Natural killer cell (primary cell): ENCODE measurements at regions not wholly inside any gene's neighbourhood (a gene's known extent, or its start where the extent isn't known, plus 50 kb on each side); places are given as distances from the start of the nearest gene placed in this dataset.
"Not testable (repeated sequence)": the region's sequence is repeated elsewhere in the genome, so short reads cannot be mapped to it uniquely, and the experiment has no call there.

Experiments
- ATAC-seq, 3 donors: fragments of 150-1000 bp in 2 of 3; fragments of 200-7000 bp in 1 of 3; cut with Tn5 transposase; 1 replicate in 1 of 3; 2 replicates in 2 of 3; pipeline ENCODE4 v1.10.0; 2021; ENCODE audit warnings: mild to moderate bottlenecking in 2 of 3, moderate library complexity in 2 of 3
- DNase-seq, 2 donors: peaks; one replicate each; pipeline versions ENCODE4 v3.0.0 to v3.0.0-alpha.2; 2013 to 2021; ENCODE audit warnings: mixed read lengths in 1 of 2
- H3K27ac ChIP-seq: one replicate; pipeline ENCODE4 v1.5.1; 2013; ENCODE audit warnings: mild to moderate bottlenecking, low read length
- H3K27me3 ChIP-seq: one replicate; pipeline ENCODE4 v1.6.1; 2013; ENCODE audit warnings: low read length; ENCODE audit not compliant: control insufficient read depth, insufficient read depth
- H3K36me3 ChIP-seq: one replicate; pipeline ENCODE4 v1.6.1; 2013; ENCODE audit warnings: low read length; ENCODE audit not compliant: control insufficient read depth, insufficient read depth
- H3K4me1 ChIP-seq: one replicate; pipeline ENCODE4 v1.6.1; 2013; ENCODE audit warnings: low read length; ENCODE audit not compliant: control insufficient read depth, insufficient read depth
- H3K4me3 ChIP-seq: one replicate; pipeline ENCODE4 v1.5.1; 2013; ENCODE audit warnings: low read length
- H3K9me3 ChIP-seq: one replicate; pipeline ENCODE4 v1.6.1; 2013; ENCODE audit warnings: low read length; ENCODE audit not compliant: control insufficient read depth, insufficient read depth
- H3K27ac Mint-ChIP-seq, 2 donors: one replicate each; pipeline ENCODE4 v1.8.0; 2022; ENCODE audit warnings: mild to moderate bottlenecking in 2 of 2, mixed read lengths in 2 of 2, moderate library complexity in 1 of 2
- H3K27me3 Mint-ChIP-seq, 2 donors: one replicate each; pipeline ENCODE4 v1.8.0; 2022; ENCODE audit warnings: low read depth in 2 of 2, mixed read lengths in 2 of 2
- H3K36me3 Mint-ChIP-seq: one replicate; pipeline ENCODE4 v1.8.0; 2022; ENCODE audit warnings: mixed read lengths
- H3K4me1 Mint-ChIP-seq, 2 donors: one replicate each; pipeline ENCODE4 v1.8.0; 2022; ENCODE audit warnings: mixed read lengths in 2 of 2
- H3K4me3 Mint-ChIP-seq: one replicate; pipeline ENCODE4 v1.8.0; 2022; ENCODE audit warnings: mild to moderate bottlenecking, moderate library complexity, mixed read lengths
- H3K9me3 Mint-ChIP-seq, 2 donors: one replicate each; pipeline ENCODE4 v1.8.0; 2022; ENCODE audit warnings: mixed read lengths in 2 of 2
- WGBS: methylation state at CpG from one replicate; pipeline ENCODE4 v1.1.7; 2013; ENCODE audit warnings: missing lambda C conversion rate; ENCODE audit not compliant: insufficient coverage; 5-methylcytosine and 5-hydroxymethylcytosine counted together
- intact Hi-C: fragments of 100-400 bp; cut with micrococcal nuclease; formaldehyde crosslinking; loops from one replicate; pipeline ENCODE4 v1.14.2; 2022
- TF ChIP-seq, protein P1 (sequence below): fragments of 200-600 bp; IDR thresholded peaks from one replicate; pipeline ENCODE4 v1.8.0; 2022; ENCODE audit warnings: antibody characterized with exemption

DNA sequence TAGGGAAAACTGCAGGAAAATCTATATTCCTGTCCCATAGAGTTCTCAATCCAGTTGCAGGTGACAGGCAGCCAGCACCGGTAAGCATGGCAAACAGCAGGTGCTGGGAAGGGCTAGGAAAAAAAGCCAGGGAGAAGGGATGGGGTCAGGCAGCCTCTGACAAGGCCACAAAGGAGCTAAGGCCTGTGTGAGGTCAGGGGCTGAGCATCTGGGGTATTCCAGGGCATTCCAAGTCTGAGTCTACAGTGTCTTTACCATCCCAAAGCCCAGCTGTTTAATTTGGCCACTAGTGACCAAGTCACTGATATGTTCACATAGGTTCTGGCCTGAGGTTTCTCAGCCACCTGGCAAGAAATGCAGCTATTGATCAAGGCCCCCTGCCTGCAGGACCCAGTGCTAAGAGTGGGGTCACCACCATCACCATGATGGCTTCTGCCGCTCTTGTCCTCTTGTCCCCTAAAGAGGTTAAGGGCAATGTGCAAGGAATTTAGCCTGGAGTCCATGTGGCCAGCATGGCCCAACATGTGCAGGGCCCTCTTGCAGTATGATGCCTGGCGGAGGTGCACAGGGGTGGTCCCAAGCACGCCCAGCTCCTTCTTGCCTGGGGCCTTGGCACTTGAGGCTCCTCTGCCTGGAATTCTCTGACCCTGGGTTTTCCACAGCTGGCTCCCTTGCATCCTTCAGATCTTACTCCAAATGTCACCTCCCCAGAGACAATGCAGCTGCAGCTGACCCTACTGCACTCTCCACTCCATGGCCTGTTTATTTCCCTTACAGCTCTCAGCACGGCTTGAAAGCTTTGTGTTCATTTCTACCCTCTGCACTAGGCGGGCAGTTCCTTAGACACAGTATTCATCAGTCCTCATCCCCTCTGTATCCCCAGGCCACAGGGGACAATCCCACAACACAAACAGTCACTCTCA lies 213.1 kb downstream of the MSX2 start:
- no peak overlapping the region for H3K27ac Mint-ChIP-seq
- H3K36me3 ChIP-seq: no peaks in the 10 kb centered on the region
- no peak overlapping the region for H3K4me3 Mint-ChIP-seq
- ATAC-seq: no peak
- H3K27me3 ChIP-seq: no peaks in the 10 kb centered on the region
- H3K27me3 Mint-ChIP-seq: peaks cover 7 to 22% of the 10 kb centered on the region in 2 donors
- no peaks in the 10 kb centered on the region for H3K4me1 ChIP-seq
- no peaks in the 10 kb centered on the region for H3K9me3 ChIP-seq
- no peaks in the 10 kb centered on the region for H3K9me3 Mint-ChIP-seq
- intact Hi-C loops: no loop called here
- whole genome bisulfite sequencing: 94% methylated on average over 6 of the region's 6 CpGs
- DNase-seq: no peak
- no peak overlapping the region for H3K27ac ChIP-seq
- TF ChIP-seq, protein P1, sequence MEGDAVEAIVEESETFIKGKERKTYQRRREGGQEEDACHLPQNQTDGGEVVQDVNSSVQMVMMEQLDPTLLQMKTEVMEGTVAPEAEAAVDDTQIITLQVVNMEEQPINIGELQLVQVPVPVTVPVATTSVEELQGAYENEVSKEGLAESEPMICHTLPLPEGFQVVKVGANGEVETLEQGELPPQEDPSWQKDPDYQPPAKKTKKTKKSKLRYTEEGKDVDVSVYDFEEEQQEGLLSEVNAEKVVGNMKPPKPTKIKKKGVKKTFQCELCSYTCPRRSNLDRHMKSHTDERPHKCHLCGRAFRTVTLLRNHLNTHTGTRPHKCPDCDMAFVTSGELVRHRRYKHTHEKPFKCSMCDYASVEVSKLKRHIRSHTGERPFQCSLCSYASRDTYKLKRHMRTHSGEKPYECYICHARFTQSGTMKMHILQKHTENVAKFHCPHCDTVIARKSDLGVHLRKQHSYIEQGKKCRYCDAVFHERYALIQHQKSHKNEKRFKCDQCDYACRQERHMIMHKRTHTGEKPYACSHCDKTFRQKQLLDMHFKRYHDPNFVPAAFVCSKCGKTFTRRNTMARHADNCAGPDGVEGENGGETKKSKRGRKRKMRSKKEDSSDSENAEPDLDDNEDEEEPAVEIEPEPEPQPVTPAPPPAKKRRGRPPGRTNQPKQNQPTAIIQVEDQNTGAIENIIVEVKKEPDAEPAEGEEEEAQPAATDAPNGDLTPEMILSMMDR: no peak
- no peak overlapping the region for H3K4me3 ChIP-seq
- H3K4me1 Mint-ChIP-seq: no peaks in the 10 kb centered on the region
- no peaks in the 10 kb centered on the region for H3K36me3 Mint-ChIP-seq

GRCh38 chr5:174935854-174936474 lies 211.6 kb downstream of the MSX2 start:
- TF ChIP-seq, protein P1: peak; percentile 80
- H3K4me1 Mint-ChIP-seq: no peaks in the 10 kb centered on the region
- no peaks in the 10 kb centered on the region for H3K36me3 ChIP-seq
- no peaks in the 10 kb centered on the region for H3K4me1 ChIP-seq
- H3K27me3 ChIP-seq: no peaks in the 10 kb centered on the region
- no peaks in the 10 kb centered on the region for H3K9me3 ChIP-seq
- H3K36me3 Mint-ChIP-seq: no peaks in the 10 kb centered on the region
- no peak overlapping the region for H3K27ac Mint-ChIP-seq
- no peak overlapping the region for H3K4me3 ChIP-seq
- H3K27me3 Mint-ChIP-seq: peaks cover 5 to 10% of the 10 kb centered on the region in 2 donors
- no peak overlapping the region for H3K4me3 Mint-ChIP-seq
- no peaks in the 10 kb centered on the region for H3K9me3 Mint-ChIP-seq
- H3K27ac ChIP-seq: no peak overlapping the region
- intact Hi-C loops: loop anchor here (1.0 kb wide), 1 partner anchor 517 kb away; no protein-coding TSS in a partner anchor
- peak; percentile 22 to 53 for DNase-seq
- WGBS: 22% methylated on average over 8 of the region's 9 CpGs
- ATAC-seq: peak in 1 of 3 donors; percentile 54

GRCh38 chr5:174931033-174931432 lies 206.7 kb downstream of the MSX2 start:
- H3K9me3 Mint-ChIP-seq, H3K27me3 ChIP-seq, H3K4me1 Mint-ChIP-seq, H3K9me3 ChIP-seq, H3K27ac ChIP-seq, H3K36me3 Mint-ChIP-seq, ATAC-seq, H3K36me3 ChIP-seq, H3K4me3 ChIP-seq, H3K4me1 ChIP-seq, H3K4me3 Mint-ChIP-seq, DNase-seq, intact Hi-C loops, H3K27ac Mint-ChIP-seq: not testable (repeated sequence)
- no CpG with 5 or more reads among the region's 4 CpGs for WGBS
- peaks cover 0 to 10% of the 10 kb centered on the region in 2 donors for H3K27me3 Mint-ChIP-seq

DNA sequence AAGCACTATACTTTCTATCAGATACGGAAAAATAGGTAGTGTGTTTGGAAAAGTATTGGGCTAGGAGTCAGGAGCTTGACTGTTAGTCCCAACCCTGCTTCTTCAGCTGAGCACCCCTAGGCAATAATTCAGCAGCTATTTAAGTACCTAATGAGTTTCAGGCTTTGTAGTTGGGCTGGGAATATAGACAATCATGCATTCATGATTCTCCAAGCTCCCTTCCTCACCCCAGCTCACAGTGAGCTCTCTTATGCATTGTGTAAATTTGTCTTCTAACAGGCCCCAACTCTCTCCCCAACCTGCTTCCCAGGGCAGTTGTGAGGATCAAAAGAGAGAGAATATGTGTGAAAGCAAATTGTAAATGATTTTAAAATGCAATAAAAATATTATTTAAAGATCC lies 201.2 kb downstream of the MSX2 start:
- no peak for ATAC-seq
- H3K4me3 ChIP-seq: no peak overlapping the region
- H3K27ac ChIP-seq: no peak overlapping the region
- no peak for DNase-seq
- no peaks in the 10 kb centered on the region for H3K9me3 ChIP-seq
- H3K36me3 ChIP-seq: no peaks in the 10 kb centered on the region
- Mint-ChIP-seq H3K4me1 (peaks cover 0 to 5% of the 10 kb centered on the region in 2 donors), H3K27ac (no peak overlapping the region), H3K36me3 (no peaks in the 10 kb centered on the region), H3K9me3 (peaks cover 0 to 3% of the 10 kb centered on the region in 2 donors), H3K4me3 (no peak overlapping the region), H3K27me3 (peaks cover 0 to 8% of the 10 kb centered on the region in 2 donors)
- WGBS: no CpG with 5 or more reads among the region's 1 CpG
- intact Hi-C loops: no loop called here
- no peaks in the 10 kb centered on the region for H3K27me3 ChIP-seq
- no peaks in the 10 kb centered on the region for H3K4me1 ChIP-seq
- TF ChIP-seq, protein P1: no peak
